Activated CD8-positive, alpha-beta T cell treated with anti-CD3 and anti-CD28 coated beads for 36 hours (primary cell): ENCODE measurements at regions not wholly inside any gene's neighbourhood (a gene's known extent, or its start where the extent isn't known, plus 50 kb on each side); places are given as distances from the start of the nearest gene placed in this dataset.
"Not testable (repeated sequence)": the region's sequence is repeated elsewhere in the genome, so short reads cannot be mapped to it uniquely, and the experiment has no call there.

Experiments
- ATAC-seq: fragments of 200-7000 bp; cut with Tn5 transposase; one replicate; pipeline ENCODE4 v1.10.0; 2021; ENCODE audit warnings: mild to moderate bottlenecking, moderate library complexity
- CTCF ChIA-PET: fragments of 350-600 bp; sonication (Branson Sonifier 250); formaldehyde crosslinking; loops from one replicate; lab custom pipeline; 2021; ENCODE audit warnings: antibody characterized with exemption; lab: Charles Lee
- POLR2A ChIA-PET: fragments of 350-600 bp; sonication (Branson Sonifier 250); formaldehyde crosslinking; loops from one replicate; lab custom pipeline; 2021; ENCODE audit warnings: antibody characterized with exemption; lab: Charles Lee
- DNase-seq: peaks from one replicate; pipeline ENCODE4 v3.0.0-alpha.2; 2020
- H3K27ac Mint-ChIP-seq: one replicate; pipeline ENCODE4 v1.8.0; 2021; ENCODE audit warnings: mild to moderate bottlenecking, mixed read lengths
- H3K27me3 Mint-ChIP-seq: one replicate; pipeline ENCODE4 v1.8.0; 2021; ENCODE audit warnings: mixed read lengths
- H3K36me3 Mint-ChIP-seq: one replicate; pipeline ENCODE4 v1.8.0; 2021; ENCODE audit warnings: low read depth, mixed read lengths
- H3K4me1 Mint-ChIP-seq: one replicate; pipeline ENCODE4 v1.8.0; 2021; ENCODE audit warnings: low read depth, mixed read lengths
- H3K4me3 Mint-ChIP-seq: one replicate; pipeline ENCODE4 v1.8.0; 2021; ENCODE audit warnings: mild to moderate bottlenecking, moderate library complexity, mixed read lengths
- H3K9me3 Mint-ChIP-seq: one replicate; pipeline ENCODE4 v1.8.0; 2021; ENCODE audit warnings: mixed read lengths
- intact Hi-C: fragments of 100-400 bp; cut with micrococcal nuclease; formaldehyde crosslinking; loops from one replicate; pipeline ENCODE4 v1.10.0; 2022
- TF ChIP-seq, protein P1 (sequence below): fragments of 200-600 bp; IDR thresholded peaks from one replicate; pipeline ENCODE4 v1.8.0; 2022; ENCODE audit warnings: antibody characterized with exemption, mild to moderate bottlenecking

DNA sequence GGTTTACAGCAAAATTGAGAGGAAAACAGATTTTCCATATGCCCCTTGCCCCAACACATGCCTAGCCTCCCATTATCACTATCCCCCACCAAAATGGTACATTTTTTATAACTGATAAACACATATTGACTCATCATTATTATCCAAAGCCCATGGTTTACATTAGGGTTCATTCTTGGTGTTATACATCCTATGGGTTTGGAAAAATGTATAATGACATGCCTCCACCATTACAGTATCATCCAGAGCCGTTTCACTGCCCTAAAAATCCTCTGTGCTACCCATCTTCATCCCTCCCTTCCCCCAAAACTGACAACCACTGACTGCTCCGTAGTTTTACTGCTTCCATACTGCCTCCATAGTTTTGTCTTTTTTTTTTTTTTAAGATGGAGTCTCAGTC, 111.1 kb downstream of the ACTL7B start:
- POLR2A ChIA-PET: no interaction called here
- CTCF ChIA-PET: no interaction called here

DNA sequence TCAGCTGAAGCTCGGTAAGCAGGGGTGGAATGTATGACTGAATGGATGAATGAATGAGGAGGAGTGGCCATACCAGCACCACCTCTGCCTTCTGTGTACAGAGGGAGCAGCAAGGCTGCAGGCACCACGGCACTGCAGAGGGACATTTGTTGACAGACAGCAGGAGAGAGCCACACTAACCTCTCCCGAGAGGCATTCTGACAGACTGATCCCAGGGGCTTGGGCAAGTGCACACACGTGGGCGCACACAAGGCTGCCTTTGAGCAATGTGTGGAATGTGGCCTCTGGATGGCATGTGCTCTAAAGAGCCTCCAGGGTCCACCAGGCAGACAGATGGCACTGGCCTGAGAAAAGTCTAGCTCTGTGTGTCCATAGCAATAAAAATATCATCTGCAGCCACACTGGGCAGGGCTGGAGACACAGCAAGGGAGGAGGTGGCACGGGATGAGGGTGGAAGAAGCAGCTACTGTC, 111.8 kb downstream of the ACTL7B start:
- intact Hi-C loops: no loop called here
- DNase-seq: no peak
- Mint-ChIP-seq H3K36me3 (no peaks in the 10 kb centered on the region), H3K4me3 (no peak overlapping the region), H3K27ac (no peak overlapping the region), H3K9me3 (peaks cover 2% of the 10 kb centered on the region), H3K4me1 (no peaks in the 10 kb centered on the region), H3K27me3 (no peaks in the 10 kb centered on the region)
- no peak for ATAC-seq
- ChIA-PET CTCF (no interaction called here), POLR2A (no interaction called here)
- TF ChIP-seq, protein P1, sequence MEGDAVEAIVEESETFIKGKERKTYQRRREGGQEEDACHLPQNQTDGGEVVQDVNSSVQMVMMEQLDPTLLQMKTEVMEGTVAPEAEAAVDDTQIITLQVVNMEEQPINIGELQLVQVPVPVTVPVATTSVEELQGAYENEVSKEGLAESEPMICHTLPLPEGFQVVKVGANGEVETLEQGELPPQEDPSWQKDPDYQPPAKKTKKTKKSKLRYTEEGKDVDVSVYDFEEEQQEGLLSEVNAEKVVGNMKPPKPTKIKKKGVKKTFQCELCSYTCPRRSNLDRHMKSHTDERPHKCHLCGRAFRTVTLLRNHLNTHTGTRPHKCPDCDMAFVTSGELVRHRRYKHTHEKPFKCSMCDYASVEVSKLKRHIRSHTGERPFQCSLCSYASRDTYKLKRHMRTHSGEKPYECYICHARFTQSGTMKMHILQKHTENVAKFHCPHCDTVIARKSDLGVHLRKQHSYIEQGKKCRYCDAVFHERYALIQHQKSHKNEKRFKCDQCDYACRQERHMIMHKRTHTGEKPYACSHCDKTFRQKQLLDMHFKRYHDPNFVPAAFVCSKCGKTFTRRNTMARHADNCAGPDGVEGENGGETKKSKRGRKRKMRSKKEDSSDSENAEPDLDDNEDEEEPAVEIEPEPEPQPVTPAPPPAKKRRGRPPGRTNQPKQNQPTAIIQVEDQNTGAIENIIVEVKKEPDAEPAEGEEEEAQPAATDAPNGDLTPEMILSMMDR: no peak

More for the DNA sequence above, 111.1 kb downstream of the ACTL7B start:
- TF ChIP-seq, protein P1: no peak
- no peak overlapping the region for H3K27ac Mint-ChIP-seq
- DNase-seq (no peak), ATAC-seq (no peak)
- peaks cover 2% of the 10 kb centered on the region for H3K9me3 Mint-ChIP-seq
- H3K4me3 Mint-ChIP-seq: no peak overlapping the region
- H3K4me1 Mint-ChIP-seq: no peaks in the 10 kb centered on the region
- intact Hi-C loops: no loop called here
- no peaks in the 10 kb centered on the region for H3K27me3 Mint-ChIP-seq
- no peaks in the 10 kb centered on the region for H3K36me3 Mint-ChIP-seq

DNA sequence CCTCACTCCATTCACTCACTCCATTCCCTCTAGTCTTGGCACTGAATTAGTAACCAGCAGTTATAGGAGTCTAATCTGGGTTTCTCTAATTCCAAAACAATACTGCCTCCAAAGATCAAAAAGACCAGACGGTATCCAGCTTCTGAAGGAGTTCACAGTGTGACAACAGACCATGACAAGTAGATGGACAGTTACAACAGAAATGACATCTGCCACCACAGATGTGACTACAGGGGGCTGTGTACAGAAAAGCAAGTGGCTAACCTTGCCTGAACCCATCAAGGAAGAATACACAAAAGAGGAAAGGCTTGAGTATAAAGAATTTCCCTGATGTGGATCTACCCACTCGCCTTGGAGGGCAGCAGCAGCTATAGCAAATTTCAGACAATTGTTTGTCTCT, 112.4 kb downstream of the ACTL7B start:
- DNase-seq (no peak), ATAC-seq (no peak)
- peaks cover 2% of the 10 kb centered on the region for H3K9me3 Mint-ChIP-seq
- H3K27ac Mint-ChIP-seq: no peak overlapping the region
- TF ChIP-seq, protein P1: no peak
- intact Hi-C loops: no loop called here
- no peaks in the 10 kb centered on the region for H3K27me3 Mint-ChIP-seq
- ChIA-PET POLR2A (no interaction called here), CTCF (no interaction called here)
- no peaks in the 10 kb centered on the region for H3K4me1 Mint-ChIP-seq
- no peak overlapping the region for H3K4me3 Mint-ChIP-seq
- H3K36me3 Mint-ChIP-seq: no peaks in the 10 kb centered on the region

DNA sequence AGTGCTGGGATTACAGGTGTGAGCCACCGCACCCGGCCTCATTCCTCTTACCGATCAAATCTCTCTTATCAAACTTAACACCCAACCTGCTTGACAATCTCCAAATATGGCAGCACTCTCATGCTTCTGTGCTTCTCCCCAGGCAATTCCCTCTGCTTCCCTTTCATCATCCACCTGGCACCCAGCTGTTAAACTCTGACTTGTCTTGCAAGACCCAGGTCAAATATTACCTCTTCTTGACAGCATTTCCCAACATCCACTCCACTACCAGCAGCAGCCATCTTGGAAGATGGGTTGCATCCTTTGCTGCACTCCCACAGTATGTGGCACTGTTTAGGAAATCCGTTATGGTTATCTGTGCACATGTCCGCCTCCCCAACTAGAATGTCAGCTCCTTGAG, 113.6 kb downstream of the ACTL7B start:
- no peaks in the 10 kb centered on the region for H3K27me3 Mint-ChIP-seq
- POLR2A ChIA-PET: no interaction called here
- H3K4me3 Mint-ChIP-seq: no peak overlapping the region
- no peaks in the 10 kb centered on the region for H3K36me3 Mint-ChIP-seq
- H3K27ac Mint-ChIP-seq: no peak overlapping the region
- no peak for ATAC-seq
- intact Hi-C loops: no loop called here
- TF ChIP-seq, protein P1: no peak
- no peak for DNase-seq
- CTCF ChIA-PET: no interaction called here
- peaks cover 2% of the 10 kb centered on the region for H3K9me3 Mint-ChIP-seq
- H3K4me1 Mint-ChIP-seq: no peaks in the 10 kb centered on the region

DNA sequence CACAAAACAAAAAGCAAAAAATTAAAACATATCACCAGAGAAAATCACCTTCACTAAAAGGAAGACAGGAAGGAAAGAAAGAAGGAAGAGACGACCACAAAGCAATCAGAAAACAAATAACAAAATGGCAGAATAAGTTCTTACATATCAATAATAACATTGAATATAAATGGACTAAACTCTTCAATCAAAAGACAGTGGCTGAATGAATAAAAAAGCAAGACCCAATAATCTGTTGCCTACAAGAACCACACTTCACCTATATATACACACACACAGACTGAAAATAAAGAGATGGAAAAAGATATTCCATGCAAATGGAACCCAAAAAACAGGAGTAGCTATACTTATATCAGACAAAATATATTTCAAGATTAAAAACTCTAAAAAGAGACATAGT, 124.5 kb downstream of the ACTL7B start:
- peaks cover 15% of the 10 kb centered on the region for H3K9me3 Mint-ChIP-seq
- CTCF ChIA-PET: interaction anchor here (0.6 kb wide), 1 partner anchor 1212 kb away, joined by 3 read pairs; no protein-coding TSS in a partner anchor
- DNase-seq, H3K4me1 Mint-ChIP-seq, intact Hi-C loops, ATAC-seq, H3K36me3 Mint-ChIP-seq, POLR2A ChIA-PET, H3K27me3 Mint-ChIP-seq, H3K4me3 Mint-ChIP-seq, H3K27ac Mint-ChIP-seq: not testable (repeated sequence)
